ENCODE measurements at regions not wholly inside any gene's neighbourhood (a gene's known extent, or its start where the extent isn't known, plus 50 kb on each side); places are given as distances from the start of the nearest gene placed in this dataset.

DNA sequence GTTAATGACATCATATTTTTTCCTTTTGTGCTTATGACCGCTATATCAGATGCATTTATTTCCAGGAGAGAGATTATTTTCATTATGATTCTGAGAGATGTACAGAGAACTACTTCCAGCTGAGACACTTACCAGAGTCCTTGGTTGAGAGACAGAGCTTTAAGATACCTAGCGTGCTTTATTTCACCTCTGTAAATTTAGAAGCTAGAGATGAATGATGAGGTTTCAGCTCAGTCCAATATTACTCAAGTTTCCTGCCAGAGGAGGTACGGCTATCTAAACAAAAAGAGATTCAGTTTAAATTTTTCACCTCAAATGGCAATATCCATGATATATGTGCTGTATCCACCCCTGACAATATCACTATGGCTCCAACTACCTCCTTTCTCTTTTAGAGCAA is 182.6 kb upstream of the FAM3C start:
- Histone ChIP-seq H4K20me1 (ENCODE audit: control insufficient read depth, extremely low read depth, insufficient read depth, low read length) (no peaks in the 10 kb centered on the region), H3K36me3 (ENCODE audit: control insufficient read depth in 2 of 2, extremely low read depth in 1 of 2, insufficient read depth in 2 of 2, low read length in 2 of 2) (no peaks in the 10 kb centered on the region), H3K27me3 (ENCODE audit: control insufficient read depth, extremely low read depth, insufficient read depth, low read length) (no peaks in the 10 kb centered on the region), H3K79me2 (ENCODE audit: control insufficient read depth, insufficient read depth, low read length) (no peaks in the 10 kb centered on the region), H3K9ac (ENCODE audit: control insufficient read depth, extremely low read depth, insufficient read depth, low read length) (no peak overlapping the region), H3K27ac (ENCODE audit: control insufficient read depth, insufficient read depth, low read length) (no peak overlapping the region), H3K4me3 (ENCODE audit: control insufficient read depth in 2 of 3, extremely low read depth in 1 of 3, insufficient read depth in 2 of 3, low read depth in 1 of 3, low read length in 3 of 3) (no peak overlapping the region), H3K4me2 (ENCODE audit: control insufficient read depth, extremely low read depth, insufficient read depth, low read depth, low read length) (no peak overlapping the region), H3K9me1 (ENCODE audit: control insufficient read depth, extremely low read depth, insufficient read depth, low read length) (no peaks in the 10 kb centered on the region), H3K9me3 (ENCODE audit: control insufficient read depth, low read depth, low read length) (no peaks in the 10 kb centered on the region), H3K4me1 (ENCODE audit: control insufficient read depth, extremely low read depth, insufficient read depth, low read length) (no peaks in the 10 kb centered on the region), H2AFZ (ENCODE audit: control insufficient read depth, low read length) (no peak overlapping the region)
- no peak for TF ChIP-seq EZH2 (IDR thresholded peaks at IDR 0.05; ENCODE audit: low read length)
- TF ChIP-seq, protein P1, sequence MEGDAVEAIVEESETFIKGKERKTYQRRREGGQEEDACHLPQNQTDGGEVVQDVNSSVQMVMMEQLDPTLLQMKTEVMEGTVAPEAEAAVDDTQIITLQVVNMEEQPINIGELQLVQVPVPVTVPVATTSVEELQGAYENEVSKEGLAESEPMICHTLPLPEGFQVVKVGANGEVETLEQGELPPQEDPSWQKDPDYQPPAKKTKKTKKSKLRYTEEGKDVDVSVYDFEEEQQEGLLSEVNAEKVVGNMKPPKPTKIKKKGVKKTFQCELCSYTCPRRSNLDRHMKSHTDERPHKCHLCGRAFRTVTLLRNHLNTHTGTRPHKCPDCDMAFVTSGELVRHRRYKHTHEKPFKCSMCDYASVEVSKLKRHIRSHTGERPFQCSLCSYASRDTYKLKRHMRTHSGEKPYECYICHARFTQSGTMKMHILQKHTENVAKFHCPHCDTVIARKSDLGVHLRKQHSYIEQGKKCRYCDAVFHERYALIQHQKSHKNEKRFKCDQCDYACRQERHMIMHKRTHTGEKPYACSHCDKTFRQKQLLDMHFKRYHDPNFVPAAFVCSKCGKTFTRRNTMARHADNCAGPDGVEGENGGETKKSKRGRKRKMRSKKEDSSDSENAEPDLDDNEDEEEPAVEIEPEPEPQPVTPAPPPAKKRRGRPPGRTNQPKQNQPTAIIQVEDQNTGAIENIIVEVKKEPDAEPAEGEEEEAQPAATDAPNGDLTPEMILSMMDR (optimal IDR thresholded peaks at IDR 0.05 in 1 of 3, IDR thresholded peaks at IDR 0.05 in 1 of 3, conservative IDR thresholded peaks at IDR 0.05 in 1 of 3; ENCODE audit: extremely low read depth in 1 of 3, insufficient read depth in 2 of 3, low read length in 3 of 3) = no peak
- DNase-seq (ENCODE audit: low read depth, low spot score) = no peak
- dilution Hi-C loops (cut with MboI; ENCODE audit: extremely low pct_ligation_motif_present, low sequenced_read_pairs) = no loop called here
- no peak for FAIRE-seq

DNA sequence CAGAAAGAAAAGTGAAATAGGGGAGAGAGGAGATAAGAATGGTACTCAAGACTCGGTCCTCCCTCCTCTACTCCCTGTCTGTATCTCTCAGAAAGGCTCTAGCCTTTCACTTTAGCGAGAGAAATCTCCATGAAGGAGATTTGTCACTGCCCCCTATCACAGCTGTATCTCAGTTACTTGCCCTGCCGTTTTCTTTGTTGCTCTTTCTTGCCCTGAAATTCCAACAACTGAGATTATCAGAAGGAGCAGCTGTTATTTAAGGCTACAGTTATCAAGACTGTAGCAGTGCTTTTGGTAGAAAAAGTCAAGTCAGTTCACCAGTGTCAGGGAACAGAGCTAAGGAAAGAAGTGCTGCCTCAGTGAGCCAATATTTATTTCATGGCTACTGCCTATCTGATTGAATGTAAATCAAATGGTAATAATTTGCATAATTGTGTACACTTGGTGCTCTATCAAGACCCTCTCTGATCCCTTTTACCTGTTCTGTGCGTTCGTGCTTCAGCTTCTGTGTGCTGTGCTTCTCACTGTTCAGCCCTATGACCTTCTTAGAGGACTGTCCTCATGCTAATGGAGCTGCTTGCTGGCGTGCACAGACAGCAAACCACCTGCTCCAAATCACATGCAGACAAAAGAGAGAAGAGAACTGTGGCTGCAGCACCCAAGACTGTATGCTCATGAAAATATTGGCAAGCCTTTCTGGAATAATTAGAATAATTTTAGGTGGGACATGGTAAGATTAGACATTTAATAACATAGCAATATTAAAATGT is 180.2 kb upstream of the FAM3C start:
- H3K27ac ChIP-seq (ENCODE audit: control insufficient read depth, insufficient read depth, low read length) = no peak overlapping the region
- no peak overlapping the region for H3K9ac ChIP-seq (ENCODE audit: control insufficient read depth, extremely low read depth, insufficient read depth, low read length)
- H3K79me2 ChIP-seq (ENCODE audit: control insufficient read depth, insufficient read depth, low read length) = no peaks in the 10 kb centered on the region
- H3K27me3 ChIP-seq (ENCODE audit: control insufficient read depth, extremely low read depth, insufficient read depth, low read length) = no peaks in the 10 kb centered on the region
- H3K4me3 ChIP-seq (ENCODE audit: control insufficient read depth in 2 of 3, extremely low read depth in 1 of 3, insufficient read depth in 2 of 3, low read depth in 1 of 3, low read length in 3 of 3) = no peak overlapping the region
- TF ChIP-seq, protein P1 (optimal IDR thresholded peaks at IDR 0.05 in 1 of 3, IDR thresholded peaks at IDR 0.05 in 1 of 3, conservative IDR thresholded peaks at IDR 0.05 in 1 of 3; ENCODE audit: extremely low read depth in 1 of 3, insufficient read depth in 2 of 3, low read length in 3 of 3) = no peak
- no peak for TF ChIP-seq EZH2 (IDR thresholded peaks at IDR 0.05; ENCODE audit: low read length)
- DNase-seq (ENCODE audit: low read depth, low spot score) (no peak), FAIRE-seq (no peak)
- H2AFZ ChIP-seq (ENCODE audit: control insufficient read depth, low read length) = no peak overlapping the region
- H4K20me1 ChIP-seq (ENCODE audit: control insufficient read depth, extremely low read depth, insufficient read depth, low read length) = no peaks in the 10 kb centered on the region
- H3K4me1 ChIP-seq (ENCODE audit: control insufficient read depth, extremely low read depth, insufficient read depth, low read length) = no peaks in the 10 kb centered on the region
- no peaks in the 10 kb centered on the region for H3K36me3 ChIP-seq (ENCODE audit: control insufficient read depth in 2 of 2, extremely low read depth in 1 of 2, insufficient read depth in 2 of 2, low read length in 2 of 2)
- H3K9me3 ChIP-seq (ENCODE audit: control insufficient read depth, low read depth, low read length) = no peaks in the 10 kb centered on the region
- H3K4me2 ChIP-seq (ENCODE audit: control insufficient read depth, extremely low read depth, insufficient read depth, low read depth, low read length) = no peak overlapping the region
- dilution Hi-C loops (cut with MboI; ENCODE audit: extremely low pct_ligation_motif_present, low sequenced_read_pairs) = no loop called here
- H3K9me1 ChIP-seq (ENCODE audit: control insufficient read depth, extremely low read depth, insufficient read depth, low read length) = no peaks in the 10 kb centered on the region

Data from keratinocyte (primary cell).